PC-3 (cell line): ENCODE measurements at regions not wholly inside any gene's neighbourhood (a gene's known extent, or its start where the extent isn't known, plus 50 kb on each side); places are given as distances from the start of the nearest gene placed in this dataset.

Experiments used
- ATAC-seq: fragments of 200-7000 bp; cut with Tn5 transposase; 2 replicates; pipeline ENCODE4 v1.9.1; 2020; ENCODE audit warnings: mild to moderate bottlenecking, moderate library complexity
- BruUV-seq: library from RNA; stranded (reverse); fragments of 400-500 nt; replicated peaks from 2 replicates; lab custom pipeline; 2021; lab: Mats Ljungman, UMichigan
- CTCF ChIA-PET: fragments of 300-600 bp; sonication (Branson Sonifier 250); formaldehyde crosslinking; loops from one replicate; lab custom pipeline; 2022; ENCODE audit warnings: antibody characterized with exemption; lab: Charles Lee
- POLR2A ChIA-PET: fragments of 300-600 bp; sonication (Branson Sonifier 250); formaldehyde crosslinking; loops from one replicate; lab custom pipeline; 2022; ENCODE audit warnings: antibody characterized with exemption; ENCODE audit not compliant: unreplicated experiment; lab: Charles Lee
- DNase-seq: peaks from one replicate; pipeline ENCODE4 v3.0.0-alpha.2; 2015
- H2AFZ ChIP-seq: fragments of 300-600 bp; sonication (generic); 2 replicates; pipeline ENCODE4 v1.6.0; 2016; ENCODE audit warnings: antibody characterized with exemption, low read length
- H3F3A ChIP-seq: fragments of 300-600 bp; sonication (generic); one replicate; pipeline ENCODE4 v1.6.0; 2017; ENCODE audit warnings: antibody characterized with exemption, low read length, control low read depth, mild to moderate bottlenecking; ENCODE audit not compliant: unreplicated experiment
- H3K27ac ChIP-seq: fragments of 300-600 bp; sonication (generic); 2 replicates; pipeline ENCODE4 v1.5.1; 2016; ENCODE audit warnings: mild to moderate bottlenecking, low read length
- H3K27me3 ChIP-seq: fragments of 300-600 bp; sonication (generic); 2 replicates; pipeline ENCODE4 v1.6.1; 2016; ENCODE audit warnings: low read length, mixed read lengths
- H3K36me3 ChIP-seq: fragments of 300-600 bp; sonication (generic); 2 replicates; pipeline ENCODE4 v1.6.1; 2016; ENCODE audit warnings: low read depth, mixed run types, low read length, mixed read lengths
- H3K4me1 ChIP-seq: fragments of 300-600 bp; sonication (generic); 2 replicates; pipeline ENCODE4 v1.5.1; 2016; ENCODE audit warnings: low read length; ENCODE audit not compliant: insufficient read depth
- H3K4me2 ChIP-seq: fragments of 300-600 bp; sonication (generic); 2 replicates; pipeline ENCODE4 v1.6.0; 2016; ENCODE audit warnings: low read length
- H3K4me3 ChIP-seq: fragments of 300-600 bp; sonication (generic); 2 replicates; pipeline ENCODE4 v1.5.1; 2016; ENCODE audit warnings: mild to moderate bottlenecking, low read length, mixed read lengths
- H3K79me2 ChIP-seq: fragments of 300-600 bp; sonication (generic); 2 replicates; pipeline ENCODE4 v1.6.1; 2017; ENCODE audit warnings: low read length, mixed read lengths
- H3K9ac ChIP-seq: fragments of 300-600 bp; sonication (generic); 2 replicates; pipeline ENCODE4 v1.6.0; 2016; ENCODE audit warnings: mild to moderate bottlenecking, low read length
- H3K9me2 ChIP-seq: fragments of 300-600 bp; sonication (generic); replicated peaks from 2 replicates; pipeline ENCODE4 v1.6.1; 2016; ENCODE audit warnings: mixed run types, low read length, mixed read lengths
- H3K9me3 ChIP-seq: fragments of 300-600 bp; sonication (generic); 2 replicates; pipeline ENCODE4 v1.6.1; 2016; ENCODE audit warnings: low read length, mixed read lengths
- H4K20me1 ChIP-seq: fragments of 300-600 bp; sonication (generic); 2 replicates; pipeline ENCODE4 v1.6.1; 2016; ENCODE audit warnings: low read length, mixed read lengths
- CTCF ChIP-seq: fragments of 300-600 bp; sonication (generic); conservative IDR thresholded peaks from 2 replicates; pipeline ENCODE4 v1.5.1; 2017; ENCODE audit warnings: antibody characterized with exemption, low read depth, mild to moderate bottlenecking, low read length
- EZH2 ChIP-seq: fragments of 300-600 bp; sonication (generic); IDR thresholded peaks from one replicate; pipeline ENCODE4 v1.6.1; 2017; ENCODE audit warnings: antibody characterized with exemption, mild to moderate bottlenecking, low read length; ENCODE audit not compliant: unreplicated experiment
- EZH2phosphoT487 ChIP-seq: fragments of 300-600 bp; sonication (generic); IDR thresholded peaks from 2 replicates; pipeline ENCODE4 v1.6.1; 2018; ENCODE audit warnings: mild to moderate bottlenecking, antibody characterized with exemption, low read length, borderline replicate concordance
- intact Hi-C: fragments of 100-400 bp; cut with micrococcal nuclease; formaldehyde crosslinking; loops from 2 replicates; pipeline ENCODE4 v1.9.0; 2023

DNA sequence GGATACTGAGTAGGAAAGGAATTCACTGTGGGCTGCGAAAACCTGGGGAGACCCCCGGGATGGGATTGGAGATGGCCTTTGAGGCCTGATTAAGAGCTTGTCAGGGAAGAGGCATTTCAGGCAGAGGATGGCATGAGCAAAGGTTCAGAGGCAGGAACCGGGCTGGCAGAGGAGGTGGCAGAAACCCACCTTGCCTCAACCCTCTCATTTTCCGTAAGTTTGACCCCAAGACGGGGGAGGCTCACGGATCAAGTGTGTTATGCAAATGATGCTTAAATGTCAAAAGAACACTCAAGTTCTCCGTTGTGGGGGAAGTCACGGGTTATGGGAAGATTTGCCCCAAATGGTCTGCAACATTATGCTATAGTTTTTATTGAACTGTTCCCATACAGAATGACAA is 88.3 kb downstream of the MYCN start:
- Histone ChIP-seq H3K9me2 (no peaks in the 10 kb centered on the region), H3K27ac (no peak overlapping the region), H3K79me2 (no peaks in the 10 kb centered on the region), H3K27me3 (peaks cover 4% of the 10 kb centered on the region; the same call in 1 of the 2 replicates), H3K9ac (no peak overlapping the region), H3K4me1 (no peaks in the 10 kb centered on the region), H3K4me2 (no peak overlapping the region), H3F3A (no peaks in the 10 kb centered on the region), H3K4me3 (no peak overlapping the region), H3K36me3 (no peaks in the 10 kb centered on the region), H2AFZ (no peak overlapping the region), H3K9me3 (no peaks in the 10 kb centered on the region), H4K20me1 (no peaks in the 10 kb centered on the region)
- ChIA-PET POLR2A (no interaction called here), CTCF (no interaction called here)
- intact Hi-C loops, result no loop called here
- DNase-seq (no peak), ATAC-seq (no peak)
- no TSS peak for BruUV-seq
- TF ChIP-seq EZH2, result no peak
- no peak for TF ChIP-seq EZH2phosphoT487
- TF ChIP-seq CTCF, result no peak

DNA sequence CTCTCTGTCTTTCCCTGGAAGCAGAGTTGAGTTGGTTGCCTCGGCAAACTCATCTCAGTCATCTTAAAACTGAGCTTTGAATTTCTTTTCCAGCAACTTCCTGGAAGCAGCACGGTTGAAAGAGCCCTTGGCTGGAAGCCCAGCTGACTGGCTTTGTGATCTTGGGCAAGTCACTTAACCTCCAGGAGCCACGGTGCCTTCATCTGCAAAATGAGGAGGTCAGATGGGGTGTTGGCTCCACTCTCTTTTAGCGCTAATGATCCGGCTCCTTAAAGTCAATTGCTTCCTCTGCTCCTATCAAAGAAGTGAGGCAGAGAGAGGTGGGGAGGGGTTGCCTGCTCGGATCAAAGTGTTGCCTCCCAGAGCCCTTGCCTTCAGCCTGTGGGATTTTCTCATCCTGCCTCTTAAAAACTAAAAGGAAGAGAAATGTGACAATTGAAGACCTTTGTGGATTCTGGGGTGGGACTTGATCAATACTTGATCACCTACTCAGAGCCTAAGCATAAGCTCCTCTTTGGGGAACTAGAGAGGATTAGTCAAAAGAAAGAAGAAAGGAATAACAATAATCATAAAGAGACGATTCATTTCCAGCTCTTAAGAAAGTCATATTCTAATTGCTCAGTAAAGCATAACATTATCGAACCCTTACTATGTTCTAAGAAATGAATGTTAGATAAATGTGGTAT is 86.6 kb downstream of the MYCN start:
- DNase-seq, result no peak
- Histone ChIP-seq H3K4me2 (no peak overlapping the region), H3K9me3 (no peaks in the 10 kb centered on the region), H3K36me3 (no peaks in the 10 kb centered on the region), H3F3A (no peaks in the 10 kb centered on the region), H3K9me2 (no peaks in the 10 kb centered on the region), H3K79me2 (no peaks in the 10 kb centered on the region), H3K9ac (no peak overlapping the region), H3K27ac (no peak overlapping the region), H3K4me3 (no peak overlapping the region), H4K20me1 (no peaks in the 10 kb centered on the region), H3K27me3 (peaks cover 4% of the 10 kb centered on the region; the same call in 1 of the 2 replicates), H2AFZ (no peak overlapping the region), H3K4me1 (no peaks in the 10 kb centered on the region)
- BruUV-seq, result no TSS peak
- ChIA-PET CTCF (no interaction called here), POLR2A (no interaction called here)
- no peak for ATAC-seq
- TF ChIP-seq CTCF (no peak), EZH2phosphoT487 (no peak), EZH2 (no peak)
- intact Hi-C loops, result no loop called here

- POLR2A ChIA-PET, result no interaction called here
- peaks cover 4% of the 10 kb centered on the region; the same call in 1 of the 2 replicates for H3K27me3 ChIP-seq
Observed at GRCh38 chr2:16025876-16026640, 85.7 kb downstream of the MYCN start.

More at GRCh38 chr2:16025876-16026640, 85.7 kb downstream of the MYCN start:
- Histone ChIP-seq H3K27ac (no peak overlapping the region), H3K4me3 (no peak overlapping the region), H3F3A (no peaks in the 10 kb centered on the region), H3K4me1 (no peaks in the 10 kb centered on the region), H3K9me2 (no peaks in the 10 kb centered on the region), H4K20me1 (no peaks in the 10 kb centered on the region), H2AFZ (no peak overlapping the region), H3K79me2 (no peaks in the 10 kb centered on the region), H3K9me3 (no peaks in the 10 kb centered on the region), H3K36me3 (no peaks in the 10 kb centered on the region), H3K4me2 (no peak overlapping the region), H3K9ac (no peak overlapping the region)
- BruUV-seq, result no TSS peak
- CTCF ChIA-PET, result no interaction called here
- TF ChIP-seq EZH2phosphoT487 (no peak), EZH2 (no peak), CTCF (no peak)
- DNase-seq (no peak), ATAC-seq (no peak)
- intact Hi-C loops, result no loop called here
